ENCODE measurements at regions not wholly inside any gene's neighbourhood (a gene's known extent, or its start where the extent isn't known, plus 50 kb on each side); places are given as distances from the start of the nearest gene placed in this dataset.

- TF ChIP-seq, protein P1, sequence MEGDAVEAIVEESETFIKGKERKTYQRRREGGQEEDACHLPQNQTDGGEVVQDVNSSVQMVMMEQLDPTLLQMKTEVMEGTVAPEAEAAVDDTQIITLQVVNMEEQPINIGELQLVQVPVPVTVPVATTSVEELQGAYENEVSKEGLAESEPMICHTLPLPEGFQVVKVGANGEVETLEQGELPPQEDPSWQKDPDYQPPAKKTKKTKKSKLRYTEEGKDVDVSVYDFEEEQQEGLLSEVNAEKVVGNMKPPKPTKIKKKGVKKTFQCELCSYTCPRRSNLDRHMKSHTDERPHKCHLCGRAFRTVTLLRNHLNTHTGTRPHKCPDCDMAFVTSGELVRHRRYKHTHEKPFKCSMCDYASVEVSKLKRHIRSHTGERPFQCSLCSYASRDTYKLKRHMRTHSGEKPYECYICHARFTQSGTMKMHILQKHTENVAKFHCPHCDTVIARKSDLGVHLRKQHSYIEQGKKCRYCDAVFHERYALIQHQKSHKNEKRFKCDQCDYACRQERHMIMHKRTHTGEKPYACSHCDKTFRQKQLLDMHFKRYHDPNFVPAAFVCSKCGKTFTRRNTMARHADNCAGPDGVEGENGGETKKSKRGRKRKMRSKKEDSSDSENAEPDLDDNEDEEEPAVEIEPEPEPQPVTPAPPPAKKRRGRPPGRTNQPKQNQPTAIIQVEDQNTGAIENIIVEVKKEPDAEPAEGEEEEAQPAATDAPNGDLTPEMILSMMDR (IDR thresholded peaks at IDR 0.05): no peak
- TF ChIP-seq POLR2A (IDR thresholded peaks at IDR 0.05): no peak
These were observed 57.5 kb upstream of the CD82 start for GRCh38 chr11:44507896-44508445.
